SK-N-MC (cell line): ENCODE measurements at regions not wholly inside any gene's neighbourhood (a gene's known extent, or its start where the extent isn't known, plus 50 kb on each side); places are given as distances from the start of the nearest gene placed in this dataset.

Source experiments
- DNase-seq: peaks from one replicate; pipeline ENCODE4 v3.0.0-alpha.2; 2011; ENCODE audit warnings: low read depth, low spot score
- H3K27ac ChIP-seq: fragments of 200-600 bp; sonication (generic); 2 replicates; pipeline ENCODE4 v1.5.1; 2016; ENCODE audit warnings: mixed run types
- H3K36me3 ChIP-seq: fragments of 200-600 bp; sonication (generic); 2 replicates; pipeline ENCODE4 v1.6.1; 2017; ENCODE audit warnings: antibody characterized with exemption, low read length, mixed read lengths; ENCODE audit not compliant: insufficient read depth
- H3K4me3 ChIP-seq: fragments of 200-600 bp; sonication (generic); 2 replicates; pipeline ENCODE4 v1.5.1; 2016
- H3K9ac ChIP-seq: fragments of 200-600 bp; sonication (generic); 2 replicates; pipeline ENCODE4 v1.8.0; 2017; ENCODE audit warnings: mixed run types, mixed read lengths; ENCODE audit not compliant: insufficient read length
- H3K9me3 ChIP-seq: fragments of 200-600 bp; sonication (generic); 2 replicates; pipeline ENCODE4 v1.6.1; 2017; ENCODE audit warnings: low read depth, mild to moderate bottlenecking, antibody characterized with exemption, low read length, moderate library complexity, mixed read lengths
- EZH2 ChIP-seq: fragments of 200-600 bp; sonication (generic); IDR thresholded peaks from one replicate; pipeline ENCODE4 v1.6.1; 2017; ENCODE audit warnings: antibody characterized with exemption
- FOXP2 ChIP-seq: optimal IDR thresholded peaks from 2 replicates; pipeline ENCODE3; 2011; ENCODE audit warnings: mild to moderate bottlenecking, moderate library complexity; ENCODE audit not compliant: insufficient read depth; ENCODE audit errors: extremely low read length, control extremely low read depth
- POLR2AphosphoS5 ChIP-seq: IDR thresholded peaks from 2 replicates; pipeline ENCODE4 v1.6.1; 2012; ENCODE audit warnings: mild to moderate bottlenecking, low read depth, low read length, borderline replicate concordance

DNA sequence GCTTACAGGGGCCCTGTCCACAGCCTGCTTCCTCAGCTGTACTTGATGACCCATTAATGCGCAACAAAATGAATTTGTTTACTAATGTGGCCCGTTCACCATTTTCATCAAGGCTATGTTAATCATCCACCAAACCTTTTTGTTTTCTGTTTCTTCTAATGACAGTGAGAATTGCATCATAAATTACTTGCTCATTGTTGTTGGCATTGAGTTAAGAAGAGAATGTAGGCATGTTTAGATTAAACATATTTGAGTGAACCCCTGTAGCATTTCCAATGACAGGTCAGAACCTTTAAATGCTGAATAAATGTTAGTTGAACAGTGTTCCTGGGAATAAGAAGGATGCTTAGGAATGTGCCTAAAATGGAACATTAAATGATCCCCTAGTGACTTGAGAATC is 183.4 kb downstream of the SPRY1 start:
- DNase-seq = no peak
- peaks cover 3% of the 10 kb centered on the region; the same call in 1 of the 2 replicates for H3K9me3 ChIP-seq
- TF ChIP-seq POLR2AphosphoS5 (no peak), FOXP2 (no peak), EZH2 (no peak)
- no peak overlapping the region for H3K4me3 ChIP-seq
- H3K27ac ChIP-seq = no peak overlapping the region
- no peak overlapping the region for H3K9ac ChIP-seq
- no peaks in the 10 kb centered on the region for H3K36me3 ChIP-seq

DNA sequence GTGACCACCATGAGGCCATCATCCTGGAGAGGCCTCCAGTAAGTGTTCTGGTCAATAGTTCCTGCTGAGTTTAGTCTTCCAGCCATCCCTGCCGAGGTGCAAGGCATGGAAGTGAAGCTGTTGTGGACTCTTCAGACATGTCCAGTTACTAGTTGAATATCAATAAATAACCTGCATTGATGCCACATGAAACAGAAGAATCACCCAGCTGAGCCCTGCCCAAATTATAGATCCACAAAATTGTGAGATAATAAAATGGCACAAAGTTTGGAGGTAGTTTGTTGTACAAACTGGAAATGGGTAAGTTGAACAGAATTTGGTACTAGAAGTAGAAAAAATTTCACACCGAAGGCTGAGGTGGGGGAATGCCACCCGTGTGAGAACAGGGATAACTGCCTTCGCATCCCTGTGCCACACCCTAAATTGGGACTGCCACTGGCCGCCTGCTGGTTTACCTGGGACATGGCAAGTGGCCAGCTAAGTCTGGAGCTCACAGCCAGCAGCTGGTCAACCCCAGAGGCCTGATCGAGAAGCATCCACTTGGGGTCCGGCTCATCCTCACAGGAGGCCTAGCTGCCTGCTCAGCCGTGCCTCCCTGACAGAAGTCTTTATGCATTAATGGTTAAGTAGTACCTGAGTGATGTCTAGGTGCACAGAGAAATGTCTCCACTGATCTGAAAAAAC is 184.5 kb downstream of the SPRY1 start:
- Histone ChIP-seq H3K9ac (no peak overlapping the region), H3K27ac (no peak overlapping the region), H3K36me3 (no peaks in the 10 kb centered on the region), H3K4me3 (no peak overlapping the region), H3K9me3 (peaks cover 3% of the 10 kb centered on the region; the same call in 1 of the 2 replicates)
- TF ChIP-seq FOXP2 (no peak), EZH2 (no peak), POLR2AphosphoS5 (no peak)
- no peak for DNase-seq

DNA sequence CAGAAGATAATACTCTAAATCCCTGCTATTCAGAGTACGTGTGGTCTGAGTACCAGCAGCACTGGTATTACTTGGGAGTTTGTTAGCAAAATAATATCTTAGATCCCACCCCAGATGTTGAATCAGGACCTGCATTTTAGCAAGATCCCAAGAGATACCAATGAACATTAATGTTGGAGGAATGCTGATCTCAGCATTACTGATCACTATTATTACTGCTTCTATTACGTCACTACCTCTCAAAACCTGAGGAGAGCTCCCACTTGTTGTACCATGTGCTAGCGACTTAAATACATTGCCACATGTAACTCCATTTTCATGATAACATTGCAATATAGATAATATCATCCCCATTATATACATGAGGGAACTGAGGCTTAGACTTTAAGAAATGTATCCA is 185.2 kb downstream of the SPRY1 start:
- Histone ChIP-seq H3K27ac (no peak overlapping the region), H3K9ac (no peak overlapping the region), H3K36me3 (no peaks in the 10 kb centered on the region), H3K9me3 (peaks cover 3% of the 10 kb centered on the region; the same call in 1 of the 2 replicates), H3K4me3 (no peak overlapping the region)
- DNase-seq = no peak
- no peak for TF ChIP-seq EZH2
- no peak for TF ChIP-seq POLR2AphosphoS5

DNA sequence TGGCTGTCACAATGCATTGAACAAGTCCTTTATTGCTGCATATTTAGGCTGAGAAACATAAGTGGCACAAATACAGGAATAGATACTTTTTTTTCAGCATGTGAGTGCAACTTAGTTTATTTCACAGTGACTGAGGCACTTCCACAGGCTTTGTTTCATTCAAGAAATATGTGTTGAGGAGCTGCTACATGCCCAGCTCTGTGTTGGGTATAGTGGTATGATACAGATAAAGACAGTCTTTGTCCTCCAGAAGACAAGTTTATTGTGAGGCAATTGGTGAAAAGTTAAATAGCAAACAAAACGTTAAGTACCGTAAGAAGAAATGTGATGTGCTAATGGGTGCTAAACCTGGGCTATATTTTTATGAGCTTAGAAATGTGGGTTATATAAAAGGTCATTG is 186.4 kb downstream of the SPRY1 start:
- no peak overlapping the region for H3K27ac ChIP-seq
- H3K4me3 ChIP-seq = no peak overlapping the region
- no peak for TF ChIP-seq POLR2AphosphoS5
- no peak for TF ChIP-seq EZH2
- no peak for TF ChIP-seq FOXP2
- no peak for DNase-seq
- H3K9me3 ChIP-seq = peaks cover 3% of the 10 kb centered on the region; the same call in 1 of the 2 replicates
- no peak overlapping the region for H3K9ac ChIP-seq
- H3K36me3 ChIP-seq = no peaks in the 10 kb centered on the region

DNA sequence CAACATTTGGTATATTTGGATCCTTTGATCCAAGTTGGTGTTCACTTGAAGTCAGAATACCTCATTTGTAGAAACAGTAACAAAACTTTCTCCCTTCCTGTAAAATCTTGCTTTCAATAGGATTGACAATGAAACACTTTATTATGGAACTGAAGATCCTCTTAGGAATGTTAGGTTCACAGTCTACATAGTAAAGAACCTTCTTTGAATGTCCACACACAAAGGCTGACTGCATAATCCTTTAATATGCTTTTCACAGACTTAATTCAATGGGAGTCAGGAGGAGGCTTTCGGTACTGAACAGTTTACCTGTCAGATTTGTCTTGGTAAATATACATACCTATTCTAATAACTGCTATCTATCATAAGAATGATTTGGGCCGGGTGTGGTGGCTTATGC is 188.5 kb downstream of the SPRY1 start:
- no peak overlapping the region for H3K27ac ChIP-seq
- H3K9me3 ChIP-seq = peaks cover 6% of the 10 kb centered on the region; the same call in 1 of the 2 replicates
- no peak overlapping the region for H3K9ac ChIP-seq
- no peak for DNase-seq
- no peaks in the 10 kb centered on the region for H3K36me3 ChIP-seq
- no peak overlapping the region for H3K4me3 ChIP-seq
- TF ChIP-seq POLR2AphosphoS5 (no peak), FOXP2 (no peak), EZH2 (no peak)

DNA sequence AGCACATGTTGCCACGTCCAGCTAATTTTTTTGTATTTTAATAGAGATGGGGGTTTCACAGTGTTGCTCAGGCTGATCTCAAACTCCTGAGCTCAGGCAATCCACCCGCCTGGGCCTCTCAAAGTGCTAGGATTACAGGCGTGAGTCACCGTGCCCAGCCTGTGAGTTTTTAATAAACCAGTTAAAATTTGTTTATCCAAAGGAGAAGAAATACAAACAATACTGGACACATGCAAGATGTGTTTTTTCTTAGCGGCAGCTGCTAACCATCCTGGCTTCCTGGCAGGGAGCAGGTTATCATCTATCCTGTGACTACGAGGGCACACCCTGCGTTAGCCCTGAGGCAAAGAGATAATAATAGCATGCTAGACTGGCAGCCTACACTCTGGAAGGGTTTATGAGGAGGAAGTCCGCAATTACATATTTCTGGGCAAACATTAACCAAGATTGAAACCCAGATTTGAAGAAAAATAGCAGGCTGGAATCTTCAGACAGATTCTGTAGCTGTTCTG is 191.4 kb downstream of the SPRY1 start:
- H3K4me3 ChIP-seq = no peak overlapping the region
- no peak for TF ChIP-seq POLR2AphosphoS5
- no peak for TF ChIP-seq FOXP2
- no peaks in the 10 kb centered on the region for H3K36me3 ChIP-seq
- DNase-seq = no peak
- H3K9ac ChIP-seq = no peak overlapping the region
- no peak overlapping the region for H3K27ac ChIP-seq
- H3K9me3 ChIP-seq = 0 out of 2 replicates have a peak, but pooled peaks cover 3% of the 10 kb centered on the region

DNA sequence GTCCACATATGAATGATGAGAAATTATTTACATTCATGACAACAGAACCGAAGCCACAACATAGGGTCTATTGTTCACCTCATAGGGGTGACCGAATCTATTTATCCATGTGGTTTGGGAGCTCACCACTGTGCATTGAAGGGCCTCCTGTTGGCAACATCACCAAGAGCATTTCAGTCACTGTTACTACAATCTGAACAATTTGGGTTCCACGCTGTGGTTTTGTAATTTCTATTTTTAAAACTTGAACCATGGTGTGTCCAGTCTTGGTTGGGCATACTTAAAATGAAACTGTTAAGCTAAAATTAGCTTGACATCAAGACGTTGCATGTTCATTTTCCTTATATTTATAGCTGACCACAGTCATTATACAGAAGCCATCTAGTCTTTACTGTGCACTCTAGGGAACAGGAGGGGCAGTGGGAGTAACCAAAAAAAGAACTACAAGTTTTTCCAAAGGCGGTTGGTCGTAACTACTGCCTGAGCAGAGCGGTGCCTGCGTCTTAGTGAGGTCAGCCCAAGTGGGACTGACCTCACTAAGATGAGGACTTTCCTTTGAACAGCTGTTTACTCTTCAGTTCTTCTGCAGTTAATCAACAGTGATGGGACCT is 192.1 kb downstream of the SPRY1 start:
- H3K9me3 ChIP-seq = 0 out of 2 replicates have a peak, but pooled peaks cover 3% of the 10 kb centered on the region
- no peak for DNase-seq
- TF ChIP-seq FOXP2 = no peak
- no peak for TF ChIP-seq EZH2
- no peak for TF ChIP-seq POLR2AphosphoS5
- H3K4me3 ChIP-seq = no peak overlapping the region
- no peak overlapping the region for H3K9ac ChIP-seq
- H3K27ac ChIP-seq = no peak overlapping the region
- no peaks in the 10 kb centered on the region for H3K36me3 ChIP-seq

DNA sequence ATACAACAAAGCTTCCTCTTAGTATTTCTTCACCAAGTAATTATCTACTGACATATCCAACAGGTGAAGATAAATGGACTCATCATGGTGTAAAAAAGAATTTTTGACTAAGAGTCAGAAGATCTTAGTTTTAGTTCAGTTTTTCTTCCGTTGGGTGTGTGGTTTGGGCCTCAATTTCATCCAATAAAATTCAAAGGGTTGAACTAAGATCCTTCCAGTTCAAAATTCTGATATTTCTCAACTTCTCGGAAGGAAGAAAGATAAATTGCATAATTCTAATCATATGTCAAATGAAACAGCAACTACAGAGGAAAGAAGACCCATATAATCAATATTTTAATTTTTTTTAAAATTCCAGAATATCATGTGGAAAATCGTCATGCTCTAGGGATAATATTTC is 192.7 kb downstream of the SPRY1 start:
- H3K27ac ChIP-seq = no peak overlapping the region
- 0 out of 2 replicates have a peak, but pooled peaks cover 3% of the 10 kb centered on the region for H3K9me3 ChIP-seq
- TF ChIP-seq FOXP2 = no peak
- no peak for TF ChIP-seq EZH2
- no peak for TF ChIP-seq POLR2AphosphoS5
- no peak for DNase-seq
- H3K9ac ChIP-seq = no peak overlapping the region
- H3K36me3 ChIP-seq = no peaks in the 10 kb centered on the region
- H3K4me3 ChIP-seq = no peak overlapping the region

DNA sequence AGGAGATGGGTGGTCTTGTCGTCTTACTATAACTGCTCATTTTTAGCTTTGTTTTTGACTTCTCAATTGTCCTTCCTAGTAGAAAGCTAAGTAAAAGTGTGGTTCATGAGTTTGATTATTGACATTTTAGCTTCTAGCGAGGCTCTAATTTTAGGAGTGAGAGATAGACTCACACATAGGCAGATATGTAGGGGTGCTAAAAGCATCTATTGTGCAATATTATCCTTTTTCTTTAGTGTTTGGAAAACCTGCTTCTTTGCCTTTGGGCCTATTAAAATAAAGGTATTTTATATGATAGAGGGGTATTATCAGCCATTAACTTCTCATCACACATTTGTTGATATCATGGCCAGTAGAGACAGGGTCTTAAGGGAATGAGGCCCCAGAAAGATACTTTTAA is 195.3 kb downstream of the SPRY1 start:
- Histone ChIP-seq H3K36me3 (no peaks in the 10 kb centered on the region), H3K4me3 (no peak overlapping the region), H3K9ac (no peak overlapping the region), H3K9me3 (0 out of 2 replicates have a peak, but pooled peaks cover 3% of the 10 kb centered on the region), H3K27ac (no peak overlapping the region)
- no peak for TF ChIP-seq POLR2AphosphoS5
- no peak for TF ChIP-seq FOXP2
- no peak for TF ChIP-seq EZH2
- DNase-seq = no peak
